ENCODE measurements at regions not wholly inside any gene's neighbourhood (a gene's known extent, or its start where the extent isn't known, plus 50 kb on each side); places are given as distances from the start of the nearest gene placed in this dataset.

- TF ChIP-seq, protein P1, sequence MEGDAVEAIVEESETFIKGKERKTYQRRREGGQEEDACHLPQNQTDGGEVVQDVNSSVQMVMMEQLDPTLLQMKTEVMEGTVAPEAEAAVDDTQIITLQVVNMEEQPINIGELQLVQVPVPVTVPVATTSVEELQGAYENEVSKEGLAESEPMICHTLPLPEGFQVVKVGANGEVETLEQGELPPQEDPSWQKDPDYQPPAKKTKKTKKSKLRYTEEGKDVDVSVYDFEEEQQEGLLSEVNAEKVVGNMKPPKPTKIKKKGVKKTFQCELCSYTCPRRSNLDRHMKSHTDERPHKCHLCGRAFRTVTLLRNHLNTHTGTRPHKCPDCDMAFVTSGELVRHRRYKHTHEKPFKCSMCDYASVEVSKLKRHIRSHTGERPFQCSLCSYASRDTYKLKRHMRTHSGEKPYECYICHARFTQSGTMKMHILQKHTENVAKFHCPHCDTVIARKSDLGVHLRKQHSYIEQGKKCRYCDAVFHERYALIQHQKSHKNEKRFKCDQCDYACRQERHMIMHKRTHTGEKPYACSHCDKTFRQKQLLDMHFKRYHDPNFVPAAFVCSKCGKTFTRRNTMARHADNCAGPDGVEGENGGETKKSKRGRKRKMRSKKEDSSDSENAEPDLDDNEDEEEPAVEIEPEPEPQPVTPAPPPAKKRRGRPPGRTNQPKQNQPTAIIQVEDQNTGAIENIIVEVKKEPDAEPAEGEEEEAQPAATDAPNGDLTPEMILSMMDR (IDR thresholded peaks at IDR 0.05; ENCODE audit: low read depth, low read length) = no peak
- no peak for TF ChIP-seq EZH2phosphoT487 (IDR thresholded peaks at IDR 0.05; ENCODE audit: low read depth)
Observed at GRCh38 chr14:101501341-101501740, 60.0 kb upstream of the DIO3 start.

Data from OCI-LY3 (cell line).